ENCODE measurements at regions not wholly inside any gene's neighbourhood (a gene's known extent, or its start where the extent isn't known, plus 50 kb on each side); places are given as distances from the start of the nearest gene placed in this dataset.

DNA sequence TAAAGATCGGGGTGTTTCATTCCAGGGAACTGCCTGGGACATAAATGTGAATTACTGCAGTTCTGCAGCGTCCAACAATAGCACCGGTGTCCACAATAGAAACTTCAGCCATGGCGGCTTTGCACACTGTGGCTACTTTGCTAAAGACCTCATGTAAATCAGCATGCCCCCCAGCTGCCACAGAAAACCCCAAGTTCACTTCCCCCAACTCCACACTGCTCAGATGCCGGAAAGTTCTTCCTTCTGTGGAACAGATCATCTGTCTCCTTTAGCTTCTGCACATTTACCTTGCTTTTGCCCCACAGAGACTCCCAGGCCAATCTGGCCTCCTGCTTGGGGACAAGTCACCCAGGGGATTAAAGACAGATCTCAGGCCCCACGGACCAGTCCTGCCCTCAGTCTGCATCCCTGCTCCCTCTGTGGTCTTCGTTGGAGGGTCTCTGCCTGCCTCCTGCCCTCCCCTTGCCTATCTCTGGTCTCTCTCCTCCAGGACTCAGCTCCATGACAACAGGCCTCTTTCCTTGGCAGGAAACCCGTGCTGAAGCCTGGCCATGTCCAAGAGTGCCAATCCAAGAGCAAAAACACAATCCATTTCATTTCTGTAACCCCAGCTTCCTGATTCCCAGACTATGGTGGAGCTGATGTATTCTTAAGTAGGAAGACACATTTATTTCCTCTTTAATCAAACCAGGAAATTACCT, 403.2 kb downstream of the RPS24 start:
- Histone ChIP-seq H3K79me2 (ENCODE audit: insufficient read depth) (no peaks in the 10 kb centered on the region), H3K9me2 (no peaks in the 10 kb centered on the region), H3K9me3 (no peaks in the 10 kb centered on the region), H3K36me3 (replicated peaks in 1 of 2; ENCODE audit: control insufficient read depth in 1 of 2, insufficient read depth in 2 of 2, low read length in 1 of 2) (no peaks in the 10 kb centered on the region), H3F3A (replicated peaks; ENCODE audit: insufficient read depth) (no peaks in the 10 kb centered on the region), H3K9ac (no peak overlapping the region), H3K4me2 (no peak overlapping the region), H2AFZ (ENCODE audit: low read depth) (no peak overlapping the region), H4K20me1 (ENCODE audit: insufficient read depth) (no peaks in the 10 kb centered on the region), H3K4me3 (ENCODE audit: low read depth in 2 of 2, low read length in 1 of 2) (no peak overlapping the region), H3K27me3 (ENCODE audit: insufficient read depth) (no peaks in the 10 kb centered on the region), H3K4me1 (ENCODE audit: control insufficient read depth in 1 of 2, insufficient read depth in 2 of 2, low read depth in 1 of 2, low read length in 1 of 2) (peaks cover 0 to 80% of the 10 kb centered on the region in 2 experiments; a peak in 2 of 4 replicates), H3K27ac (ENCODE audit: low read depth in 2 of 2, low read length in 1 of 2) (peak overlapping the region in 1 of 2 experiments; percentile 99; a peak in 2 of 4 replicates)
- no peak for DNase-seq
- 77% methylated on average over 8 of the region's 8 CpGs for WGBS (ENCODE audit: low lambda C conversion rate)
- TF ChIP-seq NFIC (IDR thresholded peaks at IDR 0.05; ENCODE audit: borderline replicate concordance) (no peak), FOXM1 (IDR thresholded peaks at IDR 0.05; ENCODE audit: low read depth) (no peak), POLR2AphosphoS5 (IDR thresholded peaks at IDR 0.05; ENCODE audit: low read depth, low read length) (no peak)
- TF ChIP-seq, protein P1, sequence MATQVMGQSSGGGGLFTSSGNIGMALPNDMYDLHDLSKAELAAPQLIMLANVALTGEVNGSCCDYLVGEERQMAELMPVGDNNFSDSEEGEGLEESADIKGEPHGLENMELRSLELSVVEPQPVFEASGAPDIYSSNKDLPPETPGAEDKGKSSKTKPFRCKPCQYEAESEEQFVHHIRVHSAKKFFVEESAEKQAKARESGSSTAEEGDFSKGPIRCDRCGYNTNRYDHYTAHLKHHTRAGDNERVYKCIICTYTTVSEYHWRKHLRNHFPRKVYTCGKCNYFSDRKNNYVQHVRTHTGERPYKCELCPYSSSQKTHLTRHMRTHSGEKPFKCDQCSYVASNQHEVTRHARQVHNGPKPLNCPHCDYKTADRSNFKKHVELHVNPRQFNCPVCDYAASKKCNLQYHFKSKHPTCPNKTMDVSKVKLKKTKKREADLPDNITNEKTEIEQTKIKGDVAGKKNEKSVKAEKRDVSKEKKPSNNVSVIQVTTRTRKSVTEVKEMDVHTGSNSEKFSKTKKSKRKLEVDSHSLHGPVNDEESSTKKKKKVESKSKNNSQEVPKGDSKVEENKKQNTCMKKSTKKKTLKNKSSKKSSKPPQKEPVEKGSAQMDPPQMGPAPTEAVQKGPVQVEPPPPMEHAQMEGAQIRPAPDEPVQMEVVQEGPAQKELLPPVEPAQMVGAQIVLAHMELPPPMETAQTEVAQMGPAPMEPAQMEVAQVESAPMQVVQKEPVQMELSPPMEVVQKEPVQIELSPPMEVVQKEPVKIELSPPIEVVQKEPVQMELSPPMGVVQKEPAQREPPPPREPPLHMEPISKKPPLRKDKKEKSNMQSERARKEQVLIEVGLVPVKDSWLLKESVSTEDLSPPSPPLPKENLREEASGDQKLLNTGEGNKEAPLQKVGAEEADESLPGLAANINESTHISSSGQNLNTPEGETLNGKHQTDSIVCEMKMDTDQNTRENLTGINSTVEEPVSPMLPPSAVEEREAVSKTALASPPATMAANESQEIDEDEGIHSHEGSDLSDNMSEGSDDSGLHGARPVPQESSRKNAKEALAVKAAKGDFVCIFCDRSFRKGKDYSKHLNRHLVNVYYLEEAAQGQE (IDR thresholded peaks at IDR 0.05; ENCODE audit: low read depth, low read length) = no peak
- TF ChIP-seq, protein P2, sequence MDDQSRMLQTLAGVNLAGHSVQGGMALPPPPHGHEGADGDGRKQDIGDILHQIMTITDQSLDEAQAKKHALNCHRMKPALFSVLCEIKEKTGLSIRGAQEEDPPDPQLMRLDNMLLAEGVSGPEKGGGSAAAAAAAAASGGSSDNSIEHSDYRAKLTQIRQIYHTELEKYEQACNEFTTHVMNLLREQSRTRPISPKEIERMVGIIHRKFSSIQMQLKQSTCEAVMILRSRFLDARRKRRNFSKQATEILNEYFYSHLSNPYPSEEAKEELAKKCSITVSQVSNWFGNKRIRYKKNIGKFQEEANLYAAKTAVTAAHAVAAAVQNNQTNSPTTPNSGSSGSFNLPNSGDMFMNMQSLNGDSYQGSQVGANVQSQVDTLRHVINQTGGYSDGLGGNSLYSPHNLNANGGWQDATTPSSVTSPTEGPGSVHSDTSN (IDR thresholded peaks at IDR 0.05) = no peak
- TF ChIP-seq, protein P3, sequence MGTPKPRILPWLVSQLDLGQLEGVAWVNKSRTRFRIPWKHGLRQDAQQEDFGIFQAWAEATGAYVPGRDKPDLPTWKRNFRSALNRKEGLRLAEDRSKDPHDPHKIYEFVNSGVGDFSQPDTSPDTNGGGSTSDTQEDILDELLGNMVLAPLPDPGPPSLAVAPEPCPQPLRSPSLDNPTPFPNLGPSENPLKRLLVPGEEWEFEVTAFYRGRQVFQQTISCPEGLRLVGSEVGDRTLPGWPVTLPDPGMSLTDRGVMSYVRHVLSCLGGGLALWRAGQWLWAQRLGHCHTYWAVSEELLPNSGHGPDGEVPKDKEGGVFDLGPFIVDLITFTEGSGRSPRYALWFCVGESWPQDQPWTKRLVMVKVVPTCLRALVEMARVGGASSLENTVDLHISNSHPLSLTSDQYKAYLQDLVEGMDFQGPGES (IDR thresholded peaks at IDR 0.05; ENCODE audit: low read depth, low read length) = no peak
- CTCF ChIA-PET = interaction anchor here (0.6 to 2.3 kb wide), 8 partner anchors 9 to 758 kb away, joined by 3 to 9 read pairs (median 3); no protein-coding TSS in a partner anchor
- POLR2A ChIA-PET = interaction anchor here (0.6 to 4.2 kb wide), 3 partner anchors 35 to 812 kb away, joined by 3 to 25 read pairs (median 3); no protein-coding TSS in a partner anchor

DNA sequence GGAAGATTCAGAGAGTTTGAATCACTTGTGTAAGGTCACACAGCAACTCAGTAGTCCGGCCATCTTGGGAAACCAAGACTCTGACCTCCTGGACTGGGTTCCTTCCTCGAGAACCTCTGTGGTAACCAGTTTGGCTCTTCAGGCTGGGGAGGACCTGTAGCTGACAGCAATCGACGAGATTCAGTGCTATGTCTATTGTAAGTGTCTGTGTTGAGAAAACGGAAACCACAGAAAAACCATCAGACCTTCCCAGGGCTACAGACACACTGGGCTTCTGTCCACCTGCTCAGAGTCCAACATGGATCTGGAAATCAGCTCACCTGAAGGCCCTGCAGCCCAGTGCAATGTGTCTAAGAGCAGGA, 403.7 kb downstream of the RPS24 start:
- Histone ChIP-seq H3K27me3 (ENCODE audit: insufficient read depth) (no peaks in the 10 kb centered on the region), H4K20me1 (ENCODE audit: insufficient read depth) (no peaks in the 10 kb centered on the region), H3K9ac (no peak overlapping the region), H3F3A (replicated peaks; ENCODE audit: insufficient read depth) (no peaks in the 10 kb centered on the region), H3K27ac (ENCODE audit: low read depth in 2 of 2, low read length in 1 of 2) (peak overlapping the region in 1 of 2 experiments; percentile 99; a peak in 2 of 4 replicates), H3K4me1 (ENCODE audit: control insufficient read depth in 1 of 2, insufficient read depth in 2 of 2, low read depth in 1 of 2, low read length in 1 of 2) (peaks cover 0 to 78% of the 10 kb centered on the region in 2 experiments; a peak in 2 of 4 replicates), H2AFZ (ENCODE audit: low read depth) (no peak overlapping the region), H3K79me2 (ENCODE audit: insufficient read depth) (no peaks in the 10 kb centered on the region), H3K4me2 (no peak overlapping the region), H3K36me3 (replicated peaks in 1 of 2; ENCODE audit: control insufficient read depth in 1 of 2, insufficient read depth in 2 of 2, low read length in 1 of 2) (no peaks in the 10 kb centered on the region), H3K9me2 (no peaks in the 10 kb centered on the region), H3K9me3 (no peaks in the 10 kb centered on the region), H3K4me3 (ENCODE audit: low read depth in 2 of 2, low read length in 1 of 2) (no peak overlapping the region)
- ChIA-PET CTCF (interaction anchor here (0.6 to 2.3 kb wide), 8 partner anchors 10 to 758 kb away, joined by 3 to 9 read pairs (median 3); no protein-coding TSS in a partner anchor), POLR2A (interaction anchor here (0.6 to 1.0 kb wide), 2 partner anchors 144 to 812 kb away, joined by 3 read pairs; no protein-coding TSS in a partner anchor)
- WGBS (ENCODE audit: low lambda C conversion rate) = 83% methylated on average over 5 of the region's 5 CpGs
- no peak for DNase-seq
- TF ChIP-seq EZH2phosphoT487 (IDR thresholded peaks at IDR 0.05; ENCODE audit: borderline replicate concordance, low read depth) (no peak), RFX5 (IDR thresholded peaks at IDR 0.05; ENCODE audit: low read length) (no peak), FOSL2 (IDR thresholded peaks at IDR 0.05; ENCODE audit: borderline replicate concordance, low read depth) (no peak), MXI1 (IDR thresholded peaks at IDR 0.05; ENCODE audit: low read depth, low read length) (no peak), TAF1 (IDR thresholded peaks at IDR 0.05; ENCODE audit: borderline replicate concordance, low read depth, low read length) (no peak), FOXM1 (IDR thresholded peaks at IDR 0.05; ENCODE audit: low read depth) (no peak)
- TF ChIP-seq, protein P4, sequence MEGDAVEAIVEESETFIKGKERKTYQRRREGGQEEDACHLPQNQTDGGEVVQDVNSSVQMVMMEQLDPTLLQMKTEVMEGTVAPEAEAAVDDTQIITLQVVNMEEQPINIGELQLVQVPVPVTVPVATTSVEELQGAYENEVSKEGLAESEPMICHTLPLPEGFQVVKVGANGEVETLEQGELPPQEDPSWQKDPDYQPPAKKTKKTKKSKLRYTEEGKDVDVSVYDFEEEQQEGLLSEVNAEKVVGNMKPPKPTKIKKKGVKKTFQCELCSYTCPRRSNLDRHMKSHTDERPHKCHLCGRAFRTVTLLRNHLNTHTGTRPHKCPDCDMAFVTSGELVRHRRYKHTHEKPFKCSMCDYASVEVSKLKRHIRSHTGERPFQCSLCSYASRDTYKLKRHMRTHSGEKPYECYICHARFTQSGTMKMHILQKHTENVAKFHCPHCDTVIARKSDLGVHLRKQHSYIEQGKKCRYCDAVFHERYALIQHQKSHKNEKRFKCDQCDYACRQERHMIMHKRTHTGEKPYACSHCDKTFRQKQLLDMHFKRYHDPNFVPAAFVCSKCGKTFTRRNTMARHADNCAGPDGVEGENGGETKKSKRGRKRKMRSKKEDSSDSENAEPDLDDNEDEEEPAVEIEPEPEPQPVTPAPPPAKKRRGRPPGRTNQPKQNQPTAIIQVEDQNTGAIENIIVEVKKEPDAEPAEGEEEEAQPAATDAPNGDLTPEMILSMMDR (IDR thresholded peaks at IDR 0.05) = no peak
